ENCODE measurements at regions not wholly inside any gene's neighbourhood (a gene's known extent, or its start where the extent isn't known, plus 50 kb on each side); places are given as distances from the start of the nearest gene placed in this dataset.

- TF ChIP-seq ETS2 (tag; IDR thresholded peaks at IDR 0.05; ENCODE audit: borderline replicate concordance, poor library complexity, severe bottlenecking) (no peak), ZNF764 (CRISPR knock-in tag; IDR thresholded peaks at IDR 0.05; ENCODE audit: low read depth) (no peak), NBN (IDR thresholded peaks at IDR 0.05; ENCODE audit: low read depth) (no peak), ERF (CRISPR knock-in tag; IDR thresholded peaks at IDR 0.05) (no peak), ZNF354B (CRISPR knock-in tag; IDR thresholded peaks at IDR 0.05) (no peak), GTF2B (IDR thresholded peaks at IDR 0.05; ENCODE audit: extremely low read depth, insufficient read length) (no peak), HOMEZ (CRISPR knock-in tag; IDR thresholded peaks at IDR 0.05) (no peak), ZNF140 (CRISPR knock-in tag; IDR thresholded peaks at IDR 0.05) (no peak), CUX1 (CRISPR knock-in tag; IDR thresholded peaks at IDR 0.05) (no peak), ZNF12 (CRISPR knock-in tag; IDR thresholded peaks at IDR 0.05) (no peak), ZNF280B (CRISPR knock-in tag; IDR thresholded peaks at IDR 0.05) (no peak), NUFIP1 (IDR thresholded peaks at IDR 0.05; ENCODE audit: partially characterized antibody) (no peak), ZNF146 (CRISPR knock-in tag; IDR thresholded peaks at IDR 0.05; ENCODE audit: unreplicated experiment) (no peak), NFE2L1 (tag; IDR thresholded peaks at IDR 0.05; ENCODE audit: borderline replicate concordance, low read depth) (no peak), SRF (CRISPR knock-in tag; IDR thresholded peaks at IDR 0.05) (peak in 1 of 2 experiments; percentile 49; a peak in 1 of 4 replicates), ATF1 (CRISPR knock-in tag; IDR thresholded peaks at IDR 0.05) (no peak), ATF1 (tag; IDR thresholded peaks at IDR 0.05) (peak; percentile 53; the same call in 1 of the 2 replicates), ZNF77 (CRISPR knock-in tag; IDR thresholded peaks at IDR 0.05) (no peak), KLF16 (IDR thresholded peaks at IDR 0.05) (no peak), MCM2 (IDR thresholded peaks at IDR 0.05; ENCODE audit: low read depth) (no peak), IFI16 (CRISPR knock-in tag; IDR thresholded peaks at IDR 0.05) (no peak), TFAM (CRISPR knock-in tag; conservative IDR thresholded peaks at IDR 0.05) (no peak), GTF2E2 (tag; IDR thresholded peaks at IDR 0.05) (no peak)
These were observed 98.8 kb upstream of the BASP1 start (continued) for GRCh38 chr5:17118631-17119030.
